ENCODE measurements at regions not wholly inside any gene's neighbourhood (a gene's known extent, or its start where the extent isn't known, plus 50 kb on each side); places are given as distances from the start of the nearest gene placed in this dataset.

DNA sequence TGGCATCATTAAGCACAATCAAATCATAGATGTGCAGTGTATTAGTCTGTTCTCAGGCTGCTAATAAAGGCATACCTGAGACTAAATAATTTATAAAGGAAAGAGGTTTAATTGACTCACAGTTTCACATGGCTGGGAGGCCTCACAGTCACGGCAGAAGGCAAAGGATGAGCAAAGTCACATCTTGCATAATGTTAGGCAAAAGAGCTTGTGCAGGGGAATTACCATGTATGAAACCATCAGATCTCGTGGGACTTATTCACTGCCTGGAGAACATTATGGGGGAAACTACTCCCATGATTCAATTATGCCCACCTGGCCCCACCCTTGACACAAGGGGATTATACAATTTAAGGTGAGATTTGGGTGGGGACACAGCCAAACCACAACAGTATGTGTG, 245.2 kb upstream of the DACH1 start:
- Histone ChIP-seq H3K9me3 (ENCODE audit: control insufficient read depth, insufficient read depth, low read depth, low read length) (no peaks in the 10 kb centered on the region), H3K4me3 (replicated peaks in 1 of 4; ENCODE audit: control extremely low read depth in 1 of 4, insufficient read depth in 1 of 4, low read depth in 3 of 4, low read length in 4 of 4) (no peak overlapping the region), H3K9ac (ENCODE audit: insufficient read depth, low read length) (no peak overlapping the region), H4K20me1 (ENCODE audit: control insufficient read depth, extremely low read depth, insufficient read depth, low read length) (no peaks in the 10 kb centered on the region), H3K36me3 (ENCODE audit: control insufficient read depth, insufficient read depth, low read length) (no peaks in the 10 kb centered on the region), H3K4me1 (ENCODE audit: control insufficient read depth, extremely low read depth, insufficient read depth, low read length) (no peaks in the 10 kb centered on the region), H2AFZ (ENCODE audit: low read length) (no peak overlapping the region), H3K27me3 (ENCODE audit: control insufficient read depth, insufficient read depth, low read length) (no peaks in the 10 kb centered on the region), H3K79me2 (ENCODE audit: control insufficient read depth, insufficient read depth, low read length) (no peaks in the 10 kb centered on the region), H3K4me2 (ENCODE audit: extremely low read depth, insufficient read depth, low read length) (no peak overlapping the region), H3K27ac (ENCODE audit: insufficient read depth, low read length) (no peak overlapping the region)
- TF ChIP-seq, protein P1, sequence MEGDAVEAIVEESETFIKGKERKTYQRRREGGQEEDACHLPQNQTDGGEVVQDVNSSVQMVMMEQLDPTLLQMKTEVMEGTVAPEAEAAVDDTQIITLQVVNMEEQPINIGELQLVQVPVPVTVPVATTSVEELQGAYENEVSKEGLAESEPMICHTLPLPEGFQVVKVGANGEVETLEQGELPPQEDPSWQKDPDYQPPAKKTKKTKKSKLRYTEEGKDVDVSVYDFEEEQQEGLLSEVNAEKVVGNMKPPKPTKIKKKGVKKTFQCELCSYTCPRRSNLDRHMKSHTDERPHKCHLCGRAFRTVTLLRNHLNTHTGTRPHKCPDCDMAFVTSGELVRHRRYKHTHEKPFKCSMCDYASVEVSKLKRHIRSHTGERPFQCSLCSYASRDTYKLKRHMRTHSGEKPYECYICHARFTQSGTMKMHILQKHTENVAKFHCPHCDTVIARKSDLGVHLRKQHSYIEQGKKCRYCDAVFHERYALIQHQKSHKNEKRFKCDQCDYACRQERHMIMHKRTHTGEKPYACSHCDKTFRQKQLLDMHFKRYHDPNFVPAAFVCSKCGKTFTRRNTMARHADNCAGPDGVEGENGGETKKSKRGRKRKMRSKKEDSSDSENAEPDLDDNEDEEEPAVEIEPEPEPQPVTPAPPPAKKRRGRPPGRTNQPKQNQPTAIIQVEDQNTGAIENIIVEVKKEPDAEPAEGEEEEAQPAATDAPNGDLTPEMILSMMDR (conservative IDR thresholded peaks at IDR 0.05 in 1 of 2, IDR thresholded peaks at IDR 0.05 in 1 of 2; ENCODE audit: low read depth in 1 of 2, low read length in 2 of 2): no peak
- TF ChIP-seq EZH2 (IDR thresholded peaks at IDR 0.05; ENCODE audit: low read length, missing control alignments): no peak
- DNase-seq (ENCODE audit: low read depth in 2 of 2): no peak

DNA sequence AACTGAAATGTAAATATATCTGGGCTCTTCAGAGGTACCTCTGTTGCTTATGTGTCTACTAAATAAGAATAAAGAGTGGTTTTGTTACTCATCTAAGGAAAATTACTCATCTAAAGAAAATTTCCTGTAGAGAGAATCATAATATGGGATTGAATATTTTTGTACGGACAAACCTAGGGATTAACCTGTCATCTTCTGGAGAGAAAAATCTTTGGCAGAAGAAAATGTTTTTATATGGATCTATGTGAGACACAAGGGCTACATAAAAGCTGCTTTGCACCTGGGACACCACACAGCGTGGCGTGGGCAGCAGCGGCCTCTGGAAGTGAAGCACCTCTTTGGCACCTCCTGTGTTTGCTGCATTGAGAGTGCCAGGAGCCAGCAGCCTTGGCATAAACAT, 242.9 kb upstream of the DACH1 start:
- Histone ChIP-seq H2AFZ (ENCODE audit: low read length) (no peak overlapping the region), H3K27ac (ENCODE audit: insufficient read depth, low read length) (no peak overlapping the region)

DNA sequence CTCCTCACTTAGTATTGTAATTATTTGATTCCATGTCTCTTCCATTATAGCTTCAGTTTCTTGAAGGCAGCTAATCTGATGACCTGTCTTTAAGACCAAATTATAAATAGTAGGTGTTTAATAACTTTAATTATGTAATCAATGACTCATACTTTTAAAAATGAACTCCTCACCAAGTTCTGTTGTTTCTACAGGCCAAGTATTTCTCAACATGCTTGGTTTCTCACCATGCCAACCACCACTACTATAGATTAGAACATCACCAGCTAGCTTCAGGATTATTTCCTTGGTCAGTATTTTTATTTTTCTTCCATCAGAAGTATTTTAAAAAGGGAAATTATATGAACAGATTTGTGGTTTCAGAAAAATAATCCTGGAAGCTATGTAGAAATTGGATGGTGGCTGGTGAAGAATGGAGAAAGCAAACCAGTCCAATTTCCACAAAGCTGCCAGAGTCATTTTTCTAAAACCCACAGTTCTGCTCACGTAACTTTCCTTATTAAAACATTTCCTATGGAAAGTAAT, 237.7 kb upstream of the DACH1 start:
- Histone ChIP-seq H3K4me3 (replicated peaks in 1 of 4; ENCODE audit: control extremely low read depth in 1 of 4, insufficient read depth in 1 of 4, low read depth in 3 of 4, low read length in 4 of 4) (no peak overlapping the region), H3K36me3 (ENCODE audit: control insufficient read depth, insufficient read depth, low read length) (no peaks in the 10 kb centered on the region), H3K9ac (ENCODE audit: insufficient read depth, low read length) (no peak overlapping the region), H3K79me2 (ENCODE audit: control insufficient read depth, insufficient read depth, low read length) (no peaks in the 10 kb centered on the region), H2AFZ (ENCODE audit: low read length) (no peak overlapping the region), H3K27me3 (ENCODE audit: control insufficient read depth, insufficient read depth, low read length) (no peaks in the 10 kb centered on the region), H3K4me1 (ENCODE audit: control insufficient read depth, extremely low read depth, insufficient read depth, low read length) (no peaks in the 10 kb centered on the region), H4K20me1 (ENCODE audit: control insufficient read depth, extremely low read depth, insufficient read depth, low read length) (no peaks in the 10 kb centered on the region), H3K9me3 (ENCODE audit: control insufficient read depth, insufficient read depth, low read depth, low read length) (no peaks in the 10 kb centered on the region), H3K27ac (ENCODE audit: insufficient read depth, low read length) (no peak overlapping the region), H3K4me2 (ENCODE audit: extremely low read depth, insufficient read depth, low read length) (no peak overlapping the region)
- DNase-seq (ENCODE audit: low read depth in 2 of 2): peak; percentile 14 to 73
- TF ChIP-seq, protein P1 (conservative IDR thresholded peaks at IDR 0.05 in 1 of 2, IDR thresholded peaks at IDR 0.05 in 1 of 2; ENCODE audit: low read depth in 1 of 2, low read length in 2 of 2): no peak
- TF ChIP-seq EZH2 (IDR thresholded peaks at IDR 0.05; ENCODE audit: low read length, missing control alignments): no peak

More for the DNA sequence above, 242.9 kb upstream of the DACH1 start:
- no peaks in the 10 kb centered on the region for H3K4me1 ChIP-seq (ENCODE audit: control insufficient read depth, extremely low read depth, insufficient read depth, low read length)
- H4K20me1 ChIP-seq (ENCODE audit: control insufficient read depth, extremely low read depth, insufficient read depth, low read length): no peaks in the 10 kb centered on the region
- H3K79me2 ChIP-seq (ENCODE audit: control insufficient read depth, insufficient read depth, low read length): no peaks in the 10 kb centered on the region
- H3K4me3 ChIP-seq (replicated peaks in 1 of 4; ENCODE audit: control extremely low read depth in 1 of 4, insufficient read depth in 1 of 4, low read depth in 3 of 4, low read length in 4 of 4): no peak overlapping the region
- peak in 1 of 2 donors; percentile 61 for DNase-seq (ENCODE audit: low read depth in 2 of 2)
- no peaks in the 10 kb centered on the region for H3K27me3 ChIP-seq (ENCODE audit: control insufficient read depth, insufficient read depth, low read length)
- H3K4me2 ChIP-seq (ENCODE audit: extremely low read depth, insufficient read depth, low read length): no peak overlapping the region
- H3K9me3 ChIP-seq (ENCODE audit: control insufficient read depth, insufficient read depth, low read depth, low read length): no peaks in the 10 kb centered on the region
- H3K9ac ChIP-seq (ENCODE audit: insufficient read depth, low read length): no peak overlapping the region
- TF ChIP-seq, protein P1 (conservative IDR thresholded peaks at IDR 0.05 in 1 of 2, IDR thresholded peaks at IDR 0.05 in 1 of 2; ENCODE audit: low read depth in 1 of 2, low read length in 2 of 2): no peak
- H3K36me3 ChIP-seq (ENCODE audit: control insufficient read depth, insufficient read depth, low read length): no peaks in the 10 kb centered on the region

Data from fibroblast of lung (primary cell).